IMR-90 (cell line): ENCODE measurements at regions not wholly inside any gene's neighbourhood (a gene's known extent, or its start where the extent isn't known, plus 50 kb on each side); places are given as distances from the start of the nearest gene placed in this dataset.

Source experiments
- ATAC-seq: fragments of 200-7000 bp; cut with Tn5 transposase; 2 replicates; pipeline ENCODE4 v1.9.1; 2020; ENCODE audit warnings: low read depth, mild to moderate bottlenecking, moderate library complexity
- BruUV-seq: library from RNA; stranded (reverse); fragments of 400-500 nt; replicated peaks from 2 replicates; lab custom pipeline; 2021; lab: Mats Ljungman, UMichigan
- CTCF ChIA-PET: fragments of 300-600 bp; formaldehyde crosslinking; extraction: SDS; loops from one replicate; lab custom pipeline; 2021; ENCODE audit warnings: antibody characterized with exemption; lab: Yijun Ruan, JAX
- POLR2A ChIA-PET: fragments of 300-600 bp; sonication (Branson Sonifier 250); formaldehyde crosslinking; loops from one replicate; lab custom pipeline; 2022; ENCODE audit warnings: antibody characterized with exemption; ENCODE audit not compliant: unreplicated experiment; lab: Charles Lee
- DNase-seq: peaks from one replicate; pipeline ENCODE4 v3.0.0; 2013
- H2AFZ ChIP-seq: replicated peaks from 2 replicates; pipeline ENCODE3; 2013; ENCODE audit warnings: low read length, mild to moderate bottlenecking; ENCODE audit not compliant: poor library complexity
- H2AK5ac ChIP-seq: 2 replicates; pipeline ENCODE4 v1.6.1; 2013; ENCODE audit warnings: low read depth, low read length, inconsistent platforms
- H2AK9ac ChIP-seq: replicated peaks from 2 replicates; pipeline ENCODE3; 2013; ENCODE audit warnings: mild to moderate bottlenecking, low read depth, low read length, moderate library complexity; ENCODE audit not compliant: poor library complexity
- H2BK120ac ChIP-seq: 2 replicates; pipeline ENCODE4 v1.6.1; 2013; ENCODE audit warnings: low read depth, low read length, inconsistent platforms
- H2BK15ac ChIP-seq: 3 replicates; pipeline ENCODE4 v1.6.1; 2013; ENCODE audit warnings: low read depth, low read length, inconsistent platforms
- H2BK20ac ChIP-seq: 2 replicates; pipeline ENCODE4 v1.6.1; 2013; ENCODE audit warnings: low read depth, mild to moderate bottlenecking, inconsistent platforms, low read length, moderate library complexity
- H2BK5ac ChIP-seq: 2 replicates; pipeline ENCODE4 v1.6.1; 2013; ENCODE audit warnings: mild to moderate bottlenecking, low read depth, low read length, inconsistent platforms; ENCODE audit not compliant: poor library complexity, severe bottlenecking
- H3K14ac ChIP-seq: replicated peaks from 2 replicates; pipeline ENCODE4 v1.6.1; 2013; ENCODE audit warnings: low read depth, low read length, inconsistent platforms
- H3K18ac ChIP-seq: 2 replicates; pipeline ENCODE4 v1.6.1; 2013; ENCODE audit warnings: low read depth, low read length, control low read depth
- H3K23ac ChIP-seq: 2 replicates; pipeline ENCODE4 v1.6.1; 2013; ENCODE audit warnings: low read depth, low read length, inconsistent platforms
- H3K27ac ChIP-seq: 2 replicates; pipeline ENCODE4 v1.5.1; 2013; ENCODE audit warnings: mild to moderate bottlenecking, control low read depth, low read length; ENCODE audit not compliant: insufficient read depth
- H3K27me3 ChIP-seq: 2 replicates; pipeline ENCODE4 v1.6.1; 2013; ENCODE audit warnings: low read length; ENCODE audit not compliant: control insufficient read depth, insufficient read depth
- H3K36me3 ChIP-seq: 2 replicates; pipeline ENCODE4 v1.6.1; 2013; ENCODE audit warnings: low read length, mixed read lengths; ENCODE audit not compliant: control insufficient read depth, insufficient read depth
- H3K4ac ChIP-seq: 2 replicates; pipeline ENCODE4 v1.6.1; 2013; ENCODE audit warnings: low read depth, low read length, inconsistent platforms
- H3K4me1 ChIP-seq: 2 replicates; pipeline ENCODE4 v1.6.1; 2013; ENCODE audit warnings: low read length, mixed read lengths; ENCODE audit not compliant: control insufficient read depth, insufficient read depth
- H3K4me2 ChIP-seq: 2 replicates; pipeline ENCODE4 v1.6.1; 2013; ENCODE audit warnings: low read depth, mild to moderate bottlenecking, control low read depth, low read length, moderate library complexity
- H3K4me3 ChIP-seq: 2 replicates; pipeline ENCODE4 v1.5.1; 2013; ENCODE audit warnings: low read depth, mild to moderate bottlenecking, control low read depth, low read length, moderate library complexity; ENCODE audit not compliant: insufficient read depth
- H3K56ac ChIP-seq: 2 replicates; pipeline ENCODE4 v1.6.1; 2013; ENCODE audit warnings: low read length, inconsistent platforms; ENCODE audit not compliant: insufficient read depth; ENCODE audit errors: extremely low read depth
- H3K79me1 ChIP-seq, 2 experiments: 2 replicates each; pipeline ENCODE4 v1.6.1; 2013; ENCODE audit warnings: low read length in 2 of 2, inconsistent platforms in 1 of 2, low read depth in 1 of 2
- H3K9ac ChIP-seq: 2 replicates; pipeline ENCODE4 v1.6.1; 2013; ENCODE audit warnings: low read depth, low read length, control low read depth
- H3K9me1 ChIP-seq: 2 replicates; pipeline ENCODE4 v1.6.1; 2013; ENCODE audit warnings: low read length, inconsistent platforms; ENCODE audit not compliant: insufficient read depth
- H3K9me3 ChIP-seq: 2 replicates; pipeline ENCODE4 v1.6.1; 2013; ENCODE audit warnings: low read length; ENCODE audit not compliant: control insufficient read depth, insufficient read depth
- H4K20me1 ChIP-seq: 2 replicates; pipeline ENCODE4 v1.6.1; 2013; ENCODE audit warnings: low read length, inconsistent platforms; ENCODE audit not compliant: insufficient read depth
- H4K5ac ChIP-seq: 2 replicates; pipeline ENCODE4 v1.6.1; 2013; ENCODE audit warnings: mild to moderate bottlenecking, low read depth, low read length, control low read depth
- H4K8ac ChIP-seq, 2 experiments: 2 replicates each; pipeline ENCODE4 v1.6.1; 2013; ENCODE audit warnings: low read depth in 2 of 2, low read length in 2 of 2, control low read depth in 1 of 2, inconsistent platforms in 1 of 2
- H4K91ac ChIP-seq: 2 replicates; pipeline ENCODE4 v1.6.1; 2013; ENCODE audit warnings: low read depth, low read length, inconsistent platforms; ENCODE audit not compliant: insufficient read depth
- CEBPB ChIP-seq: IDR thresholded peaks from 2 replicates; pipeline ENCODE4 v1.6.1; 2012; ENCODE audit warnings: low read depth, low read length, improper control_type of control experiment
- MAFK ChIP-seq: IDR thresholded peaks from 2 replicates; pipeline ENCODE4 v1.6.1; 2012; ENCODE audit warnings: low read depth, low read length, improper control_type of control experiment
- MAZ ChIP-seq: IDR thresholded peaks from 2 replicates; pipeline ENCODE4 v1.6.1; 2012; ENCODE audit warnings: low read depth, mild to moderate bottlenecking, low read length, improper control_type of control experiment, moderate library complexity, borderline replicate concordance
- POLR2A ChIP-seq: IDR thresholded peaks from 2 replicates; pipeline ENCODE4 v1.6.1; 2012; ENCODE audit warnings: mild to moderate bottlenecking, low read depth, low read length
- RAD21 ChIP-seq: IDR thresholded peaks from 2 replicates; pipeline ENCODE4 v1.6.1; 2012; ENCODE audit warnings: low read length, improper control_type of control experiment
- WGBS, 2 experiments: methylation state at CpG; one replicate each; pipeline versions ENCODE4 v1.1.5 to v1.1.7; 2013; ENCODE audit warnings: missing lambda C conversion rate in 2 of 2; ENCODE audit not compliant: insufficient read length in 1 of 2; ENCODE audit errors: extremely low coverage in 2 of 2; 5-methylcytosine and 5-hydroxymethylcytosine counted together
- dilution Hi-C: fragments of 300-500 bp; cut with HindIII; formaldehyde crosslinking; loops from one replicate; pipeline ENCODE4 v1.14.3; 2018; ENCODE audit warnings: low sequenced_read_pairs; ENCODE audit not compliant: unreplicated experiment
- in situ Hi-C: fragments of 300-500 bp; cut with MboI; formaldehyde crosslinking; loops from 3 replicates; pipeline ENCODE4 v1.14.3; 2019; ENCODE audit warnings: low sequenced_read_pairs, inconsistent platforms, mixed read lengths
- intact Hi-C: fragments of 100-400 bp; cut with micrococcal nuclease; formaldehyde crosslinking; loops from 2 replicates; pipeline ENCODE4 v1.10.0; 2022

DNA sequence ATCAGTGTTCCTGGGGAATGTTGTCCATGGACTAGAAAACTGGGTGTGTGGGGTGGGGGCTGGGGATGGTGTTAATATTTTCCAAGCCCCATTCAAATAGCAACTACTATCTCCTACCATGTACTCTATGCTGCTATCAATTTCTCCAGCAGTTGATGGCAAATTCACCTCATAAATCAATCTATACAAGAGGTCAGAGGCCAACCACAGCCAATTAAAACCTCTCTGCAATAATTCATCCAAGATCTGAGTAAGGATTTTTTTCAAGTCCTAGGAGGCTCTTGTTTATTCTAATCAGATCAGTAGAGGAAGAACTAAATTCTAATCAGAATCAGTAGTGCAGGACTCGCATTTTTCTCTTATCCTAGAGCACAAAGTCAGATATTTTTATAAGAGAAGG lies 73.4 kb upstream of the WT1 start:
- dilution Hi-C loops, result no loop called here
- Histone ChIP-seq H3K9me3 (no peaks in the 10 kb centered on the region), H3K4me3 (no peak overlapping the region), H3K18ac (no peak overlapping the region), H2BK15ac (no peak overlapping the region), H3K14ac (no peak overlapping the region), H3K4ac (no peak overlapping the region), H2BK5ac (no peak overlapping the region), H2BK20ac (no peak overlapping the region), H2BK120ac (no peak overlapping the region), H3K27ac (no peak overlapping the region), H4K5ac (no peak overlapping the region), H3K36me3 (no peaks in the 10 kb centered on the region), H3K79me1 (no peaks in the 10 kb centered on the region), H3K27me3 (no peaks in the 10 kb centered on the region), H3K9ac (no peak overlapping the region), H3K23ac (no peak overlapping the region), H3K4me2 (no peak overlapping the region), H4K8ac (no peak overlapping the region), H3K9me1 (no peaks in the 10 kb centered on the region), H2AK5ac (no peak overlapping the region), H3K4me1 (no peaks in the 10 kb centered on the region), H2AFZ (no peak overlapping the region), H3K56ac (no peak overlapping the region), H4K20me1 (no peaks in the 10 kb centered on the region), H2AK9ac (no peak overlapping the region), H4K91ac (no peak overlapping the region)
- CTCF ChIA-PET, result no interaction called here
- in situ Hi-C loops, result no loop called here
- no peak for TF ChIP-seq RAD21
- TF ChIP-seq MAFK, result no peak
- no peak for TF ChIP-seq POLR2A
- no peak for TF ChIP-seq CEBPB
- TF ChIP-seq MAZ, result no peak
- ATAC-seq (no peak), DNase-seq (no peak)
- WGBS, 2 experiments, result no CpG with 5 or more reads among the region's 1 CpG
- intact Hi-C loops, result no loop called here
- no TSS peak for BruUV-seq
- POLR2A ChIA-PET, result no interaction called here
